NCI-H146 treated with DMSO at 0.1 percent for 48 hours (cell line): ENCODE measurements at regions not wholly inside any gene's neighbourhood (a gene's known extent, or its start where the extent isn't known, plus 50 kb on each side); places are given as distances from the start of the nearest gene placed in this dataset.
"Not testable (repeated sequence)": the region's sequence is repeated elsewhere in the genome, so short reads cannot be mapped to it uniquely, and the experiment has no call there.

Source experiments
- DNase-seq: peaks from one replicate; lab custom pipeline; 2025; ENCODE audit not compliant: unreplicated experiment; lab: John Stamatoyannopoulos, UW

- not testable (repeated sequence) for DNase-seq
These were observed 50.3 kb upstream of the AGAP1 start for GRCh38 chr2:235443580-235443979.
